Uterus (tissue), 3 donors: ENCODE measurements at regions not wholly inside any gene's neighbourhood (a gene's known extent, or its start where the extent isn't known, plus 50 kb on each side); places are given as distances from the start of the nearest gene placed in this dataset.

ENCODE experiments used
- DNase-seq, 2 donors: peaks; one replicate each; pipeline ENCODE4 v3.0.0-alpha.2; 2019 to 2020
- H3K27ac ChIP-seq, 2 donors: fragments of 200-600 bp; sonication (generic); 1 replicate in 1 of 2; 2 replicates in 1 of 2; pipeline ENCODE4 v1.5.1; 2016 to 2018
- H3K27me3 ChIP-seq, 2 donors: fragments of 200-600 bp; sonication (generic); one replicate each; pipeline ENCODE4 v1.5.1; 2018 to 2019; ENCODE audit warnings: control low read depth in 1 of 2
- H3K36me3 ChIP-seq, 2 donors: fragments of 200-600 bp; sonication (generic); one replicate each; pipeline ENCODE4 v1.5.1; 2019; ENCODE audit warnings: control low read depth in 1 of 2
- H3K4me1 ChIP-seq, 2 donors: fragments of 200-600 bp; sonication (generic); one replicate each; pipeline ENCODE4 v1.5.1; 2018 to 2019; ENCODE audit warnings: control low read depth in 1 of 2
- H3K4me3 ChIP-seq, 2 donors: fragments of 200-600 bp; sonication (generic); 1 replicate in 1 of 2; 2 replicates in 1 of 2; pipeline ENCODE4 v1.5.1; 2018 to 2019; ENCODE audit warnings: mild to moderate bottlenecking in 1 of 2
- H3K9me3 ChIP-seq, 2 donors: fragments of 200-600 bp; sonication (generic); one replicate each; pipeline ENCODE4 v1.5.1; 2019; ENCODE audit warnings: control low read depth in 1 of 2
- CTCF ChIP-seq, 4 experiments: fragments of 200-600 bp in 2 of 4; fragments of 450-650 bp in 2 of 4; sonication (generic) in 2 of 4; IDR thresholded peaks; one replicate each; pipeline ENCODE4 v1.5.1; 2016 to 2019; ENCODE audit warnings: antibody characterized with exemption in 4 of 4, mild to moderate bottlenecking in 2 of 4, moderate library complexity in 1 of 4
- POLR2A ChIP-seq, 2 donors: fragments of 450-650 bp; IDR thresholded peaks; one replicate each; pipeline ENCODE4 v1.6.1; 2016; ENCODE audit warnings: antibody characterized with exemption in 2 of 2, mild to moderate bottlenecking in 1 of 2, moderate library complexity in 1 of 2
- intact Hi-C: fragments of 100-400 bp; cut with DNase I; formaldehyde crosslinking; loops from one replicate; pipeline ENCODE4 v1.15.1; 2023; ENCODE audit warnings: low total_unique reads
- donor health status: DM: yes; HTN: yes; CAD: no.

- TF ChIP-seq CTCF (IDR thresholded peaks at IDR 0.05) (no peak), POLR2A (IDR thresholded peaks at IDR 0.05) (no peak)
- no peaks in the 10 kb centered on the region for H3K4me1 ChIP-seq
- no peak overlapping the region for H3K4me3 ChIP-seq
- intact Hi-C loops = no loop called here
- H3K27ac ChIP-seq = no peak overlapping the region
- H3K27me3 ChIP-seq = no peaks in the 10 kb centered on the region
- no peaks in the 10 kb centered on the region for H3K9me3 ChIP-seq
- H3K36me3 ChIP-seq = no peaks in the 10 kb centered on the region
- no peak for DNase-seq
Observed at GRCh38 chr3:988785-989184, 104.0 kb upstream of the CNTN6 start.

DNA sequence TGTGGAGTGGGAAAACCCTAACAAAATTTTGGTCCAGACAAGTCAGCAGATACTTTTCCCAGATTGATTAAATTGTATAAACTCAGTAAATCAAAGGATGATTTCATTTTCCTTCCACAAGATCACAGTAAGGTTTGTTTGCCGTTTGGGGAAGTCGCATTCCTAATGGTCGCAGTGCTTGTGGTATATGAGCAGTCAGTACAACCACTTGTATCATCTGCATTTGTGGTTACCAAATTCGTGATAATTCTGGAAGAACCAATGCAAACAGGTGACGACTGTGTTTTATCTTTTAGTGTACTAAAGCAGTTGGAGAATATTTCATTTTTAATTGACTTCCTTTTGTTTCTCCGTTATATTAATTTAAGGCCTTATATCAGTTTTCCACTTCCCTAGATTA is 100.0 kb upstream of the CNTN6 start:
- H3K36me3 ChIP-seq = no peaks in the 10 kb centered on the region
- TF ChIP-seq POLR2A (IDR thresholded peaks at IDR 0.05) (no peak), CTCF (IDR thresholded peaks at IDR 0.05) (no peak)
- H3K4me3 ChIP-seq = no peak overlapping the region
- H3K27ac ChIP-seq = no peak overlapping the region
- no peaks in the 10 kb centered on the region for H3K27me3 ChIP-seq
- H3K4me1 ChIP-seq = no peaks in the 10 kb centered on the region
- H3K9me3 ChIP-seq = no peaks in the 10 kb centered on the region
- no peak for DNase-seq
- intact Hi-C loops = no loop called here

DNA sequence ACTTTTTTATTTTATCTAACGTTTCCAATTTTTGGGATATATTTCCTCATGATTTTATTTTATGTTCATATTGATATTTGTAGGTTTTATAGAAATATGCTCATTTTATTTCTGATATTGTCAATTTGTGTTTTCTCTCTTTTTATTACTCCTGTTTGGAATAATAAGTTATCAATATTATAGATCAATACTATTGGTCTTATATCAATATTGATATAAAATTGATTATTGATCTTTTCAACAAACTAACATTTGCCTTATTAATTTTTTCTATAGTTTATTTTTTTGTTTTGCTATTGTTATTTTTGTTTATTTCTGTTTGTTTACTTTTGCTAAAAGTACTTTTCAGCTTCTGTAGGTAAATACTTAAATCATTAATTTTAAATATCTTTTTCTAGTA is 90.8 kb upstream of the CNTN6 start:
- H3K36me3 ChIP-seq = no peaks in the 10 kb centered on the region
- H3K4me1 ChIP-seq = no peaks in the 10 kb centered on the region
- H3K27ac ChIP-seq = no peak overlapping the region
- H3K27me3 ChIP-seq = no peaks in the 10 kb centered on the region
- no peak for DNase-seq
- intact Hi-C loops = no loop called here
- H3K4me3 ChIP-seq = no peak overlapping the region
- TF ChIP-seq POLR2A (IDR thresholded peaks at IDR 0.05) (no peak), CTCF (IDR thresholded peaks at IDR 0.05) (no peak)
- no peaks in the 10 kb centered on the region for H3K9me3 ChIP-seq

- intact Hi-C loops = no loop called here
Observed at GRCh38 chr3:1007866-1008265, 85.0 kb upstream of the CNTN6 start.

DNA sequence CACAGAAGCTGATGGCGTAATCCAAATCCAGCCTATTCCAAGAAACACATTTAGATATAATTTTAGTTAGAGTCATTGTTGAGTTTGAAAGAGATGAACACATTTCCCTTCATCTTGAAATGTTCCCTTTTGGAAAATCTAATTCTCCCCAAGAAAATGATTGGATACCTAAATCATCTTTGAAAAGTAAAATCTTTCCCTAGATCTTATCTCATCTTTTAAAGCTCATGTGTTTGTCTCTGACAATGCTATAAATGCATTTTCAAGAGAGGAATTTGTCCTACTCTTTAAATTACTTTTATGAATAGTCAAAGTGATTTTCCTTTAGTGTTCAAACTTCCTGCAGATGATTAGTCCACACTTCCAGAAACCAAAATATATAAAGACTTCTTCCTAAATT is 82.6 kb upstream of the CNTN6 start:
- TF ChIP-seq POLR2A (IDR thresholded peaks at IDR 0.05) (no peak), CTCF (IDR thresholded peaks at IDR 0.05) (no peak)
- Histone ChIP-seq H3K27ac (no peak overlapping the region), H3K27me3 (no peaks in the 10 kb centered on the region), H3K4me3 (no peak overlapping the region), H3K9me3 (no peaks in the 10 kb centered on the region), H3K36me3 (no peaks in the 10 kb centered on the region), H3K4me1 (no peaks in the 10 kb centered on the region)
- intact Hi-C loops = no loop called here
- DNase-seq = no peak

More at GRCh38 chr3:1007866-1008265, 85.0 kb upstream of the CNTN6 start:
- Histone ChIP-seq H3K9me3 (no peaks in the 10 kb centered on the region), H3K4me1 (no peaks in the 10 kb centered on the region), H3K27me3 (no peaks in the 10 kb centered on the region), H3K27ac (no peak overlapping the region), H3K36me3 (no peaks in the 10 kb centered on the region), H3K4me3 (no peak overlapping the region)
- DNase-seq = no peak
- TF ChIP-seq CTCF (IDR thresholded peaks at IDR 0.05) (no peak), POLR2A (IDR thresholded peaks at IDR 0.05) (no peak)
